RWPE2 (cell line): ENCODE measurements at regions not wholly inside any gene's neighbourhood (a gene's known extent, or its start where the extent isn't known, plus 50 kb on each side); places are given as distances from the start of the nearest gene placed in this dataset.
A peak's percentile ranks its signal among the peaks of the same experiment; 100 is the strongest.

ENCODE experiments used
- ATAC-seq: fragments of 200-7000 bp; cut with Tn5 transposase; 3 replicates; pipeline ENCODE4 v1.9.1; 2021; ENCODE audit warnings: low read depth
- DNase-seq: peaks from one replicate; pipeline ENCODE4 v3.0.0-alpha.2; 2020; ENCODE audit warnings: low spot score
- H3K27ac ChIP-seq: fragments of 450-650 bp; 2 replicates; pipeline ENCODE4 v1.5.1; 2017; ENCODE audit warnings: mild to moderate bottlenecking; ENCODE audit not compliant: poor library complexity, severe bottlenecking
- H3K27me3 ChIP-seq: fragments of 250-450 bp; sonication (Bioruptor Pico); 2 replicates; pipeline ENCODE4 v1.5.1; 2021; ENCODE audit warnings: mild to moderate bottlenecking, moderate library complexity; ENCODE audit not compliant: insufficient read depth, poor library complexity, severe bottlenecking
- H3K36me3 ChIP-seq: fragments of 250-450 bp; sonication (Bioruptor Pico); 2 replicates; pipeline ENCODE4 v1.5.1; 2020; ENCODE audit warnings: low read depth, mild to moderate bottlenecking, moderate library complexity
- H3K4me1 ChIP-seq: fragments of 250-450 bp; sonication (Bioruptor Pico); 2 replicates; pipeline ENCODE4 v1.5.1; 2021; ENCODE audit warnings: mild to moderate bottlenecking, moderate library complexity; ENCODE audit not compliant: insufficient read depth, poor library complexity, severe bottlenecking
- H3K4me3 ChIP-seq: fragments of 250-450 bp; sonication (Bioruptor Pico); 2 replicates; pipeline ENCODE4 v1.5.1; 2021; ENCODE audit warnings: mild to moderate bottlenecking, moderate library complexity; ENCODE audit not compliant: severe bottlenecking
- H3K9me3 ChIP-seq: fragments of 250-450 bp; sonication (Bioruptor Pico); 2 replicates; pipeline ENCODE4 v1.5.1; 2021; ENCODE audit warnings: mild to moderate bottlenecking, moderate library complexity; ENCODE audit not compliant: severe bottlenecking
- CTCF ChIP-seq: fragments of 450-650 bp; IDR thresholded peaks from one replicate; pipeline ENCODE4 v1.5.1; 2017; ENCODE audit warnings: mild to moderate bottlenecking, moderate library complexity; ENCODE audit not compliant: poor library complexity, severe bottlenecking

- Histone ChIP-seq H3K4me1 (peaks cover 43% of the 10 kb centered on the region), H3K27ac (peak overlapping the region; percentile 19), H3K9me3 (no peaks in the 10 kb centered on the region), H3K27me3 (no peaks in the 10 kb centered on the region), H3K36me3 (no peaks in the 10 kb centered on the region), H3K4me3 (no peak overlapping the region)
- ATAC-seq (no peak), DNase-seq (no peak)
- TF ChIP-seq CTCF, result no peak
Measured at GRCh38 chr6:113693851-113694250, 163.3 kb upstream of the MARCKS start.

- H3K4me3 ChIP-seq, result no peak overlapping the region
- peaks cover 43% of the 10 kb centered on the region for H3K4me1 ChIP-seq
- TF ChIP-seq CTCF, result no peak
- H3K9me3 ChIP-seq, result no peaks in the 10 kb centered on the region
- H3K27ac ChIP-seq, result peak overlapping the region; percentile 19
- no peak for DNase-seq
- no peaks in the 10 kb centered on the region for H3K36me3 ChIP-seq
- ATAC-seq, result peak; percentile 58
- no peaks in the 10 kb centered on the region for H3K27me3 ChIP-seq
Measured at GRCh38 chr6:113694278-113695077, 162.7 kb upstream of the MARCKS start.

- H3K4me1 ChIP-seq, result peaks cover 40% of the 10 kb centered on the region
- no peak overlapping the region for H3K27ac ChIP-seq
- no peak overlapping the region for H3K4me3 ChIP-seq
- no peak for TF ChIP-seq CTCF
- H3K9me3 ChIP-seq, result no peaks in the 10 kb centered on the region
- H3K27me3 ChIP-seq, result no peaks in the 10 kb centered on the region
- no peaks in the 10 kb centered on the region for H3K36me3 ChIP-seq
- DNase-seq (no peak), ATAC-seq (no peak)
Measured at GRCh38 chr6:113695516-113695915, 161.6 kb upstream of the MARCKS start.

- Histone ChIP-seq H3K36me3 (no peaks in the 10 kb centered on the region), H3K9me3 (no peaks in the 10 kb centered on the region), H3K4me3 (no peak overlapping the region), H3K27ac (no peak overlapping the region), H3K27me3 (no peaks in the 10 kb centered on the region), H3K4me1 (peaks cover 32% of the 10 kb centered on the region)
- ATAC-seq (no peak), DNase-seq (no peak)
- TF ChIP-seq CTCF, result no peak
Measured at GRCh38 chr6:113696960-113697359, 160.2 kb upstream of the MARCKS start.
